Upper lobe of left lung (tissue), 6 donors: ENCODE measurements at regions not wholly inside any gene's neighbourhood (a gene's known extent, or its start where the extent isn't known, plus 50 kb on each side); places are given as distances from the start of the nearest gene placed in this dataset.

ENCODE experiments used
- ATAC-seq, 2 donors: fragments of 200-7000 bp; cut with Tn5 transposase; one replicate each; pipeline ENCODE4 v1.9.1; 2022; ENCODE audit warnings: mild to moderate bottlenecking in 2 of 2, moderate library complexity in 2 of 2; ENCODE audit not compliant: low FRiP score in 2 of 2
- DNase-seq, 2 donors: peaks; one replicate each; pipeline ENCODE4 v3.0.0-alpha.2; 2019 to 2020
- H3K27ac ChIP-seq, 4 donors: fragments of 200-600 bp; sonication (generic); one replicate each; pipeline ENCODE4 v1.5.1; 2016 to 2019
- H3K27me3 ChIP-seq, 4 donors: fragments of 200-600 bp; sonication (generic); one replicate each; pipeline ENCODE4 v1.5.1; 2017 to 2019
- H3K36me3 ChIP-seq, 4 donors: fragments of 200-600 bp; sonication (generic); one replicate each; pipeline ENCODE4 v1.5.1; 2016 to 2019
- H3K4me1 ChIP-seq, 4 donors: fragments of 200-600 bp; sonication (generic); one replicate each; pipeline ENCODE4 v1.5.1; 2018 to 2019
- H3K4me3 ChIP-seq, 4 donors: fragments of 200-600 bp; sonication (generic); one replicate each; pipeline ENCODE4 v1.5.1; 2017 to 2019; ENCODE audit warnings: mild to moderate bottlenecking in 2 of 4, moderate library complexity in 1 of 4
- H3K9me3 ChIP-seq, 4 donors: fragments of 200-600 bp; sonication (generic); one replicate each; pipeline ENCODE4 v1.5.1; 2018 to 2019
- EP300 ChIP-seq, 4 donors: sonication (generic); formaldehyde crosslinking; IDR thresholded peaks; one replicate each; pipeline ENCODE4 v1.5.1; 2017; ENCODE audit warnings: antibody characterized with exemption in 4 of 4, control low read depth in 2 of 4
- POLR2A ChIP-seq, 4 donors: fragments of 450-650 bp; IDR thresholded peaks; one replicate each; pipeline ENCODE4 v1.5.1; 2016 to 2017; ENCODE audit warnings: antibody characterized with exemption in 4 of 4, mild to moderate bottlenecking in 2 of 4
- POLR2AphosphoS5 ChIP-seq, 2 donors: sonication (generic); formaldehyde crosslinking; IDR thresholded peaks; one replicate each; pipeline ENCODE4 v1.5.1; 2017; ENCODE audit warnings: antibody characterized with exemption in 2 of 2
- WGBS, 2 donors: methylation state at CpG; one replicate each; pipeline ENCODE4 v1.1.5; 2017 to 2018; 5-methylcytosine and 5-hydroxymethylcytosine counted together
- TF ChIP-seq, protein P1 (sequence below), 6 experiments: fragments of 450-650 bp in 4 of 6; fragments of 200-600 bp in 2 of 6; sonication (generic) in 2 of 6; IDR thresholded peaks; one replicate each; pipeline ENCODE4 v1.5.1; 2016 to 2019; ENCODE audit warnings: antibody characterized with exemption in 6 of 6
- donor health status: DM: no; HTN: no; CAD: no; lungs with moderate emphysema.
- donor health status: DM: no; HTN: yes; CAD: no; lungs with severe emphysema.

DNA sequence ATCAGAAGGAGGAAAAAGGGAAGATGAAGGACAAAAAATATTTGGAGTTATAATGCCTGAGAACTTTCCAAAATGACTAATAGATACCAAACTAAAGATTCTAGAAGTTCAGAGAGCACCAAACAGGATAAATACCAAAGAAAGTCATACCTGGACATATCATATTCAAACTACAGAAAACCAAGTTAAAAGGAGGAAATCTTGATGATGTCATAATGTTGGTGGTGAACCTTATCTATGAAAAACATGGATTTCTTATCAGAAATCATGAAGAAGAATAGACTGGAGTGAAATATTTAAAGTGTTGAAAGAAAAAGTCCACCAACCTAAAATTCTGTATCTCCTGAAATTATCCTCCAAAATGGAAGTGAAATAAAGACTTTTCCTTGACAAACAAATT is 389.2 kb downstream of the JRKL start:
- H3K4me1 ChIP-seq, result no peaks in the 10 kb centered on the region
- no peaks in the 10 kb centered on the region for H3K27me3 ChIP-seq
- no peak for TF ChIP-seq POLR2AphosphoS5 (IDR thresholded peaks at IDR 0.05)
- TF ChIP-seq, protein P1, sequence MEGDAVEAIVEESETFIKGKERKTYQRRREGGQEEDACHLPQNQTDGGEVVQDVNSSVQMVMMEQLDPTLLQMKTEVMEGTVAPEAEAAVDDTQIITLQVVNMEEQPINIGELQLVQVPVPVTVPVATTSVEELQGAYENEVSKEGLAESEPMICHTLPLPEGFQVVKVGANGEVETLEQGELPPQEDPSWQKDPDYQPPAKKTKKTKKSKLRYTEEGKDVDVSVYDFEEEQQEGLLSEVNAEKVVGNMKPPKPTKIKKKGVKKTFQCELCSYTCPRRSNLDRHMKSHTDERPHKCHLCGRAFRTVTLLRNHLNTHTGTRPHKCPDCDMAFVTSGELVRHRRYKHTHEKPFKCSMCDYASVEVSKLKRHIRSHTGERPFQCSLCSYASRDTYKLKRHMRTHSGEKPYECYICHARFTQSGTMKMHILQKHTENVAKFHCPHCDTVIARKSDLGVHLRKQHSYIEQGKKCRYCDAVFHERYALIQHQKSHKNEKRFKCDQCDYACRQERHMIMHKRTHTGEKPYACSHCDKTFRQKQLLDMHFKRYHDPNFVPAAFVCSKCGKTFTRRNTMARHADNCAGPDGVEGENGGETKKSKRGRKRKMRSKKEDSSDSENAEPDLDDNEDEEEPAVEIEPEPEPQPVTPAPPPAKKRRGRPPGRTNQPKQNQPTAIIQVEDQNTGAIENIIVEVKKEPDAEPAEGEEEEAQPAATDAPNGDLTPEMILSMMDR (IDR thresholded peaks at IDR 0.05), result no peak
- no peak for TF ChIP-seq EP300 (IDR thresholded peaks at IDR 0.05)
- TF ChIP-seq POLR2A (IDR thresholded peaks at IDR 0.05), result no peak
- no peaks in the 10 kb centered on the region for H3K36me3 ChIP-seq
- no peak overlapping the region for H3K27ac ChIP-seq
- no peaks in the 10 kb centered on the region for H3K9me3 ChIP-seq
- no peak for ATAC-seq
- no peak overlapping the region for H3K4me3 ChIP-seq
- no peak for DNase-seq

DNA sequence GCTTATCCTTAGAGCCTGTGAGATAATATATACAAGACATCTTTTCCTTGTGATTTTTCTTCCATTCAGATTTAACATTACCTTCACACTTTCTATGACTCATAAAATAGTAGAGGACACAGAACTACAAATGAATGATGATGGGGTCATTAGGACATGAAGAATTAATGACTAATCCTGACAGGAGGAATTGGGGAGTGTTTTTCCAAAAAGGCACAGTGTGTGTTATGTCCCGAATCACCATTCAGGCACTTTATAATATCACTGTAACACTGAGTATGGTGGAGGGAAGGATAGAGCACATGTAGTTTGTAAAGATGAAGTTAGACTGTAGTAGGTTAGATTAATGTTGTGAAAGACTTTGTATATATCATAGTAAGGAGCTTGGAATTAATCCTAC is 391.3 kb downstream of the JRKL start:
- Histone ChIP-seq H3K9me3 (no peaks in the 10 kb centered on the region), H3K36me3 (no peaks in the 10 kb centered on the region), H3K27ac (no peak overlapping the region), H3K4me3 (no peak overlapping the region), H3K27me3 (no peaks in the 10 kb centered on the region), H3K4me1 (no peaks in the 10 kb centered on the region)
- no peak for DNase-seq
- TF ChIP-seq POLR2A (IDR thresholded peaks at IDR 0.05), result no peak
- TF ChIP-seq, protein P1 (IDR thresholded peaks at IDR 0.05), result no peak
- TF ChIP-seq POLR2AphosphoS5 (IDR thresholded peaks at IDR 0.05), result no peak
- TF ChIP-seq EP300 (IDR thresholded peaks at IDR 0.05), result no peak
- ATAC-seq, result no peak
- 0 to 65% methylated on average over 1 of the region's 1 CpG for WGBS, 2 donors

DNA sequence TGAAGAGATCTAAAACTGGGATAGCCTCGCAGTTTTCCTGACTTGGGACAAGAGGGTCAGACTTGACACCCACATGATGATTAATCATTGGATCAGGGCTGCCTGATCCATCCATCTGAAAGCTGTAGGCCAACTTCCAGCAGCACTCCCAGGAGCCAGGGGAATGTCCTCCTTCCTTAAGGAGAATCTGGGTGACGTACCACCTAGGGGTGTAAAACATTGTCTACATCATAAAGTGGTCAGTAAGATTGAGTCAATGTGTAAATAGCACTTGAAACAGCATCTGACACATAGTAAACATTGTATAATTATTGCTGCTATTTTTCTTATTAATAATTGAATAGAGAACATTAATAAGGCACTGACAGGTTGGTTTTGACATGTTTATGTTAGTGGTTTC is 392.8 kb downstream of the JRKL start:
- TF ChIP-seq, protein P1 (IDR thresholded peaks at IDR 0.05), result no peak
- TF ChIP-seq POLR2AphosphoS5 (IDR thresholded peaks at IDR 0.05), result no peak
- TF ChIP-seq POLR2A (IDR thresholded peaks at IDR 0.05), result no peak
- no peak for TF ChIP-seq EP300 (IDR thresholded peaks at IDR 0.05)
- ATAC-seq, result no peak
- Histone ChIP-seq H3K9me3 (no peaks in the 10 kb centered on the region), H3K27ac (no peak overlapping the region), H3K27me3 (no peaks in the 10 kb centered on the region), H3K4me3 (no peak overlapping the region), H3K4me1 (no peaks in the 10 kb centered on the region), H3K36me3 (no peaks in the 10 kb centered on the region)
- DNase-seq, result no peak
- 67 to 72% methylated on average over 2 of the region's 2 CpGs for WGBS, 2 donors

DNA sequence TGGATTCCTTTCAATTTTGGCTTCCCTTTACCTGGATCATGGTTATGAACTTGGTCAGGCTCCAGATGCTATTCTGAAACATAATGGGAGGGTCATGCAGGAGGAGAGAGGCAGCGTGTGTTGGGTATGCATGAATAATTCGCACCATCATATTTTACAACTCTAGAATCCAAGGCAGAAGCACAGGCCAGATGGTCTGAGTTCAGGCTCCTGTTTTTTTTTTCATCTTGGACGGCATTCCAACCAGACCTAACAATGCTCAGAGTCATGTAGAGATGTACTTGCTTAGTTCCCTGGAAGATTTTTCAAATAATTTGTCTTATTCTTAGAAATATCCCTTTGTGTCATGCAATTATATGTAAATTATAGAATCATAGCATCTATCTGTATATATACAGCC is 393.5 kb downstream of the JRKL start:
- WGBS, 2 donors, result 88 to 96% methylated on average over 3 of the region's 3 CpGs
- DNase-seq, result no peak
- Histone ChIP-seq H3K9me3 (no peaks in the 10 kb centered on the region), H3K27me3 (no peaks in the 10 kb centered on the region), H3K27ac (no peak overlapping the region), H3K4me1 (no peaks in the 10 kb centered on the region), H3K4me3 (no peak overlapping the region), H3K36me3 (no peaks in the 10 kb centered on the region)
- no peak for TF ChIP-seq POLR2AphosphoS5 (IDR thresholded peaks at IDR 0.05)
- no peak for TF ChIP-seq POLR2A (IDR thresholded peaks at IDR 0.05)
- ATAC-seq, result no peak

DNA sequence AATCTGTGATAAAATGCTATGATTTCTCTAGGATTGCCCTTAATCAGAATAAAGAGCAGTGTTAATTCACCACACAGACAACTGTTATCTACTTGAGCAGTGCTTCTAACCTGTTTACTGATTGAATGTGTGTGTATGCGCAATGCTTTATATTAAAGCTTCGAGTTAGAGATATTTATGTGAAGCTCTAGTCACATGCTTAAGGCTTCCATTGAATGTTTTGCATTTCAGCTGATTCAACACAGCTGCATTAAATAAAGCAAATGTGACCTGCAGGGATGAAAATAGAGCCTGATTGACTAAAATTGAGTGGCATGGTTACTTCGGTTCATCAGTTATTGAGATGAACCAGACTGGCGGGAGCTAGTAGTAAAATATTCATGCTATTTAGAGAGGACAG is 395.3 kb downstream of the JRKL start:
- DNase-seq, result no peak
- WGBS, 2 donors, result 84 to 87% methylated on average over 4 of the region's 4 CpGs
- H3K27me3 ChIP-seq, result no peaks in the 10 kb centered on the region
- no peaks in the 10 kb centered on the region for H3K9me3 ChIP-seq
- H3K27ac ChIP-seq, result no peak overlapping the region
- no peaks in the 10 kb centered on the region for H3K4me1 ChIP-seq
- no peaks in the 10 kb centered on the region for H3K36me3 ChIP-seq
- ATAC-seq, result no peak
- H3K4me3 ChIP-seq, result no peak overlapping the region
- no peak for TF ChIP-seq POLR2AphosphoS5 (IDR thresholded peaks at IDR 0.05)
- no peak for TF ChIP-seq EP300 (IDR thresholded peaks at IDR 0.05)
- TF ChIP-seq POLR2A (IDR thresholded peaks at IDR 0.05), result no peak
- TF ChIP-seq, protein P1 (IDR thresholded peaks at IDR 0.05), result no peak
